NCI-H187 treated with DMSO at 0.1 percent for 48 hours (cell line): ENCODE measurements at regions not wholly inside any gene's neighbourhood (a gene's known extent, or its start where the extent isn't known, plus 50 kb on each side); places are given as distances from the start of the nearest gene placed in this dataset.

Experiments
- DNase-seq: peaks from one replicate; lab custom pipeline; 2025; lab: John Stamatoyannopoulos, UW

DNA sequence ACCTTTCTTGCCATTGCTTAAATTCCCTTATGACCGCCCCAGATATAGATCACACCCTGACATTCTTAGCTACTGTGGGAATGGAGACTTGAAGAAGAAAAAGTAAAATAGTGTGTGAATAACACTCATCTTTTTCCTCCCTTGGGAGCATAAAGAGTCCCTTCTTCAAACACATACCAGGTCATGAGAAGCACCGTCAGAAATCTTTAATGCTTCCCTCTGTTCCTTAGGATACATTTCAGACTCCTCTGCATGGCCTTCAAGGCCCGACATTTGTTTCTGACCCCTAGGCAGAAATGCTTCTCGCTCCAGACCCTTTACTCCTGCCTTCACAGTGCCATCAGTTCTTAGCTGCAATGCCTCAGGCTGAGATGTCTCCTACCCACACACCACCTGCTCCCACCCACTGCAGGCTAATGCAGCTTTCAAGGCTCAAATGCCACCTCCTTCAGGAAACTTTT is 143.8 kb upstream of the IL12A start:
- DNase-seq = no peak

GRCh38 chr3:159845737-159846136 is 142.9 kb upstream of the IL12A start:
- DNase-seq = no peak

- DNase-seq = no peak
Observed at GRCh38 chr3:159846255-159846654, 142.4 kb upstream of the IL12A start.

DNA sequence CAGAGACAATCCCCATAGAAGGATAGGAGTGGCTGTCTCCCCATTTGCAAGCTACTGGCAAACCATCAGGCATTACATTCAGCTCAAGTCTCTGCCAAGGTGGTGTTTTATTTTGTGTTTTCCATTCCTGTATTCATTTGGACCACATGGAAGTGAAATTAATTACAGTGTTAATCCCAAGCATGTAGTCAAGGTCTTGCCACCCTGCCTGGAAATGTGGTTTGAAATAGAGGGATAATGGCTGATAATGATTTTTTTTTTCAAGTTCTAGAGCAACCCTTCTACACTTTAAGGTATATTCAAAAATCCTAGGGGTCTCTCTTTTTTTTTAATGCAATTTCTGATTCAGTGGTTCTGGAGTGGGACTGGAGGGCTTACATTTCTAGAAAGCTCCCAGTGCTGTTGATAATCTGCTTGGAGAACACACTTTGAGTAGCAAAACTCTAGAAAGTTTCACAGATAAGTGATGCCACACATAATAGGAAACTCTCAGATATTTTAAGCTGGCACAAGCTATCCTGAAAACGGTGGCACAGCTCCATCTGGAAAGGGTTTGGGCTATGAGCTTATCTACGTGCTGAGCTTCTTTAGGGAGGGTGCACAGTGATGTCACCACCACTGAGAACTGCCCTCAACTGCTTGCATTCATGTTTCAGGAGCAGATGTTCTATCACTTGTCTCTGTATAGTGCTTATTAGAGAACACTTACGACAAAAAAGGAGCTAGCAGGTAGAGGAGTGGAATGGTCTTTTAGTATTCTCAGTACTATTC is 140.1 kb upstream of the IL12A start:
- no peak for DNase-seq

GRCh38 chr3:159850481-159850880 is 138.2 kb upstream of the IL12A start:
- no peak for DNase-seq

GRCh38 chr3:159852266-159852665 is 136.4 kb upstream of the IL12A start:
- no peak for DNase-seq

DNA sequence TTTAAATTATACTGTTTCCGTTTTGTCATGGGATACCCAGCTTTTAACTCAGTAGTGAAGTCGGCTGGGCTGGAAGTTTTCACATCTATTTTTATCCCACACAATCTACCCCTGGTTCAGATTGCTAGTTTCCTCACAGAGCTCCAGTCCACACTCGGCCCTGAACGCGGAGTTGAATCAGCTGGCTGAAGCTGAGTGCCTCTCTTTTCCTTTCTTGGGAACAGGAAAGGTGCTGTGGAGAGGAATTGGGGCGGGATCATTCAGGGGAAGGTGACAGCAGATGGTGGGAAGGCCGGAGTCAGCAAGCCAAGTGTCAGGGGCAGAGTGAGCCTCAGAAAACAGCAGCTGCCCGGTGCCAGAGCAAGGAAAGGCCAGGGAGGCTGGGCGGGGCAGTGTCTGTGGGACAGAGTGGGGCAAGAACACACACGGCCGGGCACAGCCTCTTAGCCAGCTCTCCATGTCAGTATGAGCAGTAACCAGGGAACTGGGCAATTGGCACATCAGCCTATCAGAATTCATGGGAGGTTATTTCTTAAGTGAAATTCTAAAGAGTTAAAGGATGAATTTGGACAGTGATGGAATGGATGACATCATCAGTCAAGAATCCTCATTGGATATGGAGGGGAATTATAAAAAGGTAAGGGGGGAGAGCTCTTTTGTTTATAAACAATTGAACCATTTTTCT is 135.7 kb upstream of the IL12A start:
- no peak for DNase-seq

DNA sequence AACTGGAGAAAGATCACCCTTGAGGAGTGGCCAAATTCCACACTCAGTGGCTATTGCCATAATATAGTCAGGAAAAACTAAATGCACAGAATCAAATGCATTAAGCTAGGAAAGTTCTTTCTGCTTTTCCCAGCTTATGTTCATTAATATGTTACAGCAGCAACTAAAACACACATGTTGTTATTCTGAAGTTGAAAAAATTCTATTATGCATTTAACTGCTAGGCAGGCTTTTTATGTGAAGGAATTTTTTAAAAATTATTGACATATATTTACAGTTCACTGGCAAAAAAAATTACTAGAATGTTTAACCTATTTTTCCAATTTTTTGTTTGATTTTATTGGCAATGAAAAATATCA is 135.2 kb upstream of the IL12A start:
- DNase-seq = no peak

- no peak for DNase-seq
Observed at GRCh38 chr3:159854500-159855124, 134.0 kb upstream of the IL12A start.

DNA sequence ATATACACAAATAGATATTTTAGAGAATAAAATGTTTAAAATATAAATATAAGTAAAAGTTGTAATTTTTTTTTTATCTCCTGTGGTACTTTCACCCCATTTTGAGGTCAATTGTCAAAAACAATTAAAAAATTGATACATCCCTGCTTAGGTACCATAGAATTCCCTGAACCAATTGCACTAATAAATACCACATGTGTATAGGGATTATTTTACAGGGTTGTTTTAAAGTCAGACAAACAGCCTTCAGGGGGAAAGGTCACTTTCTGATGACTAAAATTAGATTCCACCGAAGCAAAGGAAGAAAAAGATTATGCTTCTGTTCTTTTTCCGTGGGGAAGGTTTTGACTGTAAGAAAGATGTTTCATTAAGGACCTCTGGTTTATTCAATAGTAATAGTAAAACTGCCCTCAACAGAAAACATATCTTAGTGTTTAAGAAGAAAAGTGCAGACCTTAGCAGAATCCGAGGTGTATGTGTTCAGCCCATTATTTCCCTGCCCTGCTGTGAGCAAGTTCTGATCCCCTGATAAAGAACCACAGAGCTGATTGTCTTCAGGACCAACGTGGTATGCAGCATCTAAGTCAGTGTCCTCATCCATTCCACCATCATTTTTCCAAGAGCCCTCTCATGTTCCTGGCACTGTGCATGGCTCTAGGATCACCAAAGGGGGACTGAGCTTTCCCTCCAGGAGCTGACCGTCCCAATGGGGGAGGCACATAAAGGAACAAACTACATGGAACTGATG is 132.9 kb upstream of the IL12A start:
- no peak for DNase-seq

DNA sequence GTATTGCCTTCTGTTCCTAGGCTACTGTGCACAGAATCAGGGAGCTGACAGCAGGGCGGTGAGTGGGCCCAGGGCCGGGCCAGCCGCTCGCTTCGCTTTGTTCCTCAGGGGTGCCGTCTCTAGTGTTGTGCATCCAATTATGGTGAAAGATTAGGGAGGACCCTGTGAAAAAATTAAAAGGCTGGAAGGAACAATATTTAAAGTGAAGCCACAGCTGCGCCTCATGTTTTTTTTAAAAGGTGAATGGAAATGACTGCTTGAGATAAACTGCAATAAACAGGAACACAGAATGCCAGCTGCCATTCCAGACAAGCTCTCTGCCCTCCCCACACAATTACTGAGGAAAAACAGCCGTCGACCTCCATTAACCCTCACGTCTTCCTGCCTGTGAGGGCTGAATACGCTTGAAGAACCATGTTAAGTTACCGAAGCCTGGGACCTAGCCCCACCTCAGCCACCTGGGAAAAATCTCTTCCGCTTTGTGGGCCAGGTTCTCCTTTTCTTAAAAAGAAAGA is 132.0 kb upstream of the IL12A start:
- DNase-seq = no peak

DNA sequence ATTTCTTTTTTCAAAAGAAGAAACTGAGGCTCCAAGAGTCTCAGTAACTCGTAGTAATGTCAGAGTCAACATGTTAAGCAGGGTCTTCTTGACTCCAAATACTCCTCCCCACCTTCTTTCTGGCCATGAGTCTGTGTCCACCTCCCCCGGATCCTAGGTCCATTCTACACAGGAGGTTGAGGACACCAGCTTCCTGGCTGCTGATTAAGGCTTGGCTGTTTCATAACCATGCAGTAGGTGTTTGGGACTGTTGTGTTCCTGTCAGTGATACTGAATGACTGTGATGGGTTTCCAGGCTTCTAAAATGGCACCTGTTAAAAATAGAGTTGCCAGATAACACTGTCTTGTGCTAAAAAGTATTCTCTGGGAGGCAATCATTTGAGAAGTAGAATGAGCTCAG is 130.8 kb upstream of the IL12A start:
- no peak for DNase-seq

DNA sequence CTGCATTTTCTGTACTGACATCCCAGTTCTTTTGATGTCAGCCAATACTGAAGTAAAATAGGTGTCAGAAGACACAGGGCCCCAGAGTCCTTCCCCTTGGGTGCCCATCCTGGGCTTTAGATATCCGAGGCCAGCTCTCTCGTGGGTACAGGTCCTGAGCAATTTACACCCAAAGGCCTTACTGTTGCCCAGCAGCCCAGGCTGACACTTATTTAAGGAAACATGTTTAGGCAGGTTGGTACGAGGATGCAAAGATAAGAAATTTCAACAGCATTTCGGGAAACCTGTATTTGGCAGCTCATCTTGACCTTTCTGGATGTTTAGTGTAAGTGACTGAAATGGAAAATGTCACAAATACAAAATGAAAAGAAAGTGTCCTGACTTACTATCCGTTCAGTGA is 130.0 kb upstream of the IL12A start:
- DNase-seq = no peak

DNA sequence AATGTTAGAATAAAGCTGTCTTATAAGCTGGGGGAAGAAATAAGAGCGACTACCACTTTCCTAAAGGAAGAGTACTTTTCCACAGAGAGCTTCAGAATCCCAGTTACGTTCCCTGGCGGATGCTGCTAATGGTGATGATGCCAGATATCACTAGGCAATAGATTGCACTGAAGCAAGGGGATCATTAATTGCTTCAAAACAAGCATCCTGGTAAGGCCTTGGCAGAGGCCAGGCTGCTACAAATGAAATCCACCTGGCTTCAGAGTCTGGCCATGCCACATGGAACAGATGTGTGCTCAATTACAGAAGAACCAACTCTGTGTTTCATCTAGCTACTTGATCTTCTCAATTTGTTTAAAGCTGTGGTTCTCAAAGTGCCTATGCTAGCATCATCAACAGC is 129.2 kb upstream of the IL12A start:
- no peak for DNase-seq

- DNase-seq = no peak
Observed at GRCh38 chr3:159859836-159860235, 128.8 kb upstream of the IL12A start.

DNA sequence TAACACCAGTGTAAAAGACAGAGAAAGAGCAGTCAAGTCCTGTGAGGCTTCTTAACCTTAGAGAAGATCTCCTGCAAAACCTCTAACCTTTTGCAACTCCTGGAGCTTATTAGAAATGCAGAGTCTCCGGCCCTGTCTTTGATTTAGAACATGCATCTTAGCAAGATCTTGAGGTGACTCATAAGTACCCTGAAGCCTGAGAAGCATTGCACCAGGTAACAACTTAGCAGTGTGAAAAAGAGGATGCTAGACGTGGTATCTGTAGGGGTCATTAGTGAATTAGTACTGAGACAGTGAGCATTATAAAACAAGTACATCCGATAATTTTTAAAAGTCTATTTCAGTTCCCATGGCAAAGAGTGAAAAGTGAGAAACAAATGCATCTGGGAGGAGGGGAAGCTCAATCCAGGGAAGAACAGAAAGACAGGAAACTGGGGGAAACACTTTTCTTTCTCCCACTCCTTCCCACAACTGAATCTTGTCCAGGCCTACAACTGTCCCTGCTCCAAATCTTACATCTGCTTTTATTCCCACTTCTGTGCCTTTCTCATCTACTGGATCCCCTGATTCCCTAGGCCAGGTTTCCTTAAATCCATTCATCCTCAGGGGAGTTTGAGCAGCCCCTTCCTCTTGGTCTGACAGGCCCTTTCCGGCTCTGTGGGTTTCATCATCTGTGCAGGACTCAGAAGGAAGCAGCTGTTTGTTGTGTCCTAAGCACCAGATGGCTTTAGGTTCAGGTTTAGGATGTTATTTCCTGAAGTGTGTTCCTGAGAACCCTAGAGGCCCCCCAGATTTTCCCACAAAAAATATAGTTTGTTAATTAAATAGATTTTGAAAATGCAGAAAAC is 128.1 kb upstream of the IL12A start:
- no peak for DNase-seq

DNA sequence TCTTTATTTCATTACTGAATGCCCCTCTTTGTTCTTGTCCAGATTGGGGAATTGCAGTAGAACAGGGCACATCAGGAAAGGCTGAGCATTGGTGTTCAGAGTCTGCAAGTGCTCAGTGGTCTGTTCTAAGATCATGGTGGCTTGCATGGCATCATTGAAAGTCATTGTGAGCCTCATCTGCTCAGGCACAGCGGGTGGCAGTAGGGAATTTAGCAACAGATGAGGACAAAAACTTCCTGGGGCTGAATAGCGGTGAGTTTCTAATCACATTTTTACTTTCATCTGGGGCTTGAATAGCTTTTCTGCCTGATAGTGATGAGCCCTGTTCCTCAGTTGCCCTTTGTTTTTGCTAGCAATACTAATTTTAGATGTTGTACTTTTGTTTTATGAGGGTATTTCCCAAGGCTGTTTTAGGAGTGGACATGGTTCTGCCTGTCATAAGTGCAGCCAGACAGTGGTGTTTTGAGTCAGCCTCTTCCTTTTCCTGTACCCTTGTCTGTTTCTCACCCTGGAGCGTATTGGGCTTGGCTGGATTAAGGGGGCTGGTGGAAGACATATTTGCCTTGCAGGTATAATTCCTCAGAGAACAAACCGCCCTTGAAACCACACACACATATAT is 127.2 kb upstream of the IL12A start:
- no peak for DNase-seq

GRCh38 chr3:159865041-159865579 is 123.5 kb upstream of the IL12A start:
- DNase-seq = no peak

- no peak for DNase-seq
Observed at GRCh38 chr3:159866201-159866746, 122.4 kb upstream of the IL12A start.

- no peak for DNase-seq
Observed at GRCh38 chr3:159867372-159867771, 121.3 kb upstream of the IL12A start.
